Activated T-cell treated with anti-CD3 and anti-CD28 coated beads for 1 hour (primary cell): ENCODE measurements at regions not wholly inside any gene's neighbourhood (a gene's known extent, or its start where the extent isn't known, plus 50 kb on each side); places are given as distances from the start of the nearest gene placed in this dataset.

Experiments used
- DNase-seq: peaks from one replicate; pipeline ENCODE4 v3.0.0-alpha.2; 2020; ENCODE audit warnings: low read depth

GRCh38 chr6:167643223-167643622 lies 183.5 kb upstream of the AFDN start:
- no peak for DNase-seq

DNA sequence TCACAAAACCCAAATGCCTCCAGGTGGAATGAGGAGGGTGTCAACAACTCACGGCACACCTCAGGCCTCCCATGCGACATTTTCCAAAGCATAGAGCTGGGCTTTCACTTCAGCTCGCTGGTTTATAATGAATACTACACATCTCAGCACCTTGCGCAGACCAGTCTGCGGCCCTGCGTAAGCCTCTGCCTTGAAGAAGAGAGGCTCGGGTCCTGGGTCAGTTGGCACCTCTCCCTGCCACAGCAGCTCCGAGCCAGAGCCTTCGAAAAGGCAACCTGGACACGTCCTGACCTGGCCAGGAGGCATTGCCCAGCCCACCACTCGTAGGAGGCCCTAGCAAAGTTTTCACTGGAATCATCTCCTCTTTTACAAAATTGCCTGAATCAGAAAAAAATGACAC lies 183.0 kb upstream of the AFDN start:
- no peak for DNase-seq

DNA sequence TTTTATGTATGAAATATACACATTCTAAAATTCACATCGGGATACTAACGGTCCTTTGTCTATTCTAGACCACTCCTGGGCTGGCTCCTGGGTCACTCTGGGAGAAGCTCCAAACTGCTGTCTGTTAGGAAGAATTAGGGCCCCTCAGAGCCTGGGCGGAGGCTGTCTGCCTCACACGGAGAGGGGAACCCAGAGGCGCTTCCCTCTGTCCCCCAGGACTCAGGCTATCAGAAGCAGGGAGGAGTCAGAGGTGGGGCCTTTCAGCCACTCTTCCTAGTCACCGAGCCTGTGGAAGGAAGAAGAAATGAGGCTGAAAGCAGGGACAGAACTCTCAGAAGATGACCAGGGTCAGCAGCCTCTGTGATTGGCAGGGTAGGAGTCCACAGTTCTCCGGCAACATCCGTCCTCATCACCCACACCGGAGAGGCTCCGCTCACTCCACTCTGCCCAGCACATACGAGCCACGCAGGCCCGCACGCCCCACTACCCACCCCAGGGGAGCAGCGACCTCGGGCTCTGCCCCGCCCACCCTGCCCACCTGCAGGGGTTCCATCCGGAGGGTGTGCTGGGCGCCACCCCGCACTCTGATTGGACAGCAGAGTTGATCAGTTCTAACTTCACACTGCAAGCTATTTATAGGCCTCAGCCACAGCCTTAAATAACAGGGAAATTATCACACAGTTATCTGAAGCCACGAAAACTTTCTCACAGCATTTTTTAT lies 182.1 kb upstream of the AFDN start:
- no peak for DNase-seq

DNA sequence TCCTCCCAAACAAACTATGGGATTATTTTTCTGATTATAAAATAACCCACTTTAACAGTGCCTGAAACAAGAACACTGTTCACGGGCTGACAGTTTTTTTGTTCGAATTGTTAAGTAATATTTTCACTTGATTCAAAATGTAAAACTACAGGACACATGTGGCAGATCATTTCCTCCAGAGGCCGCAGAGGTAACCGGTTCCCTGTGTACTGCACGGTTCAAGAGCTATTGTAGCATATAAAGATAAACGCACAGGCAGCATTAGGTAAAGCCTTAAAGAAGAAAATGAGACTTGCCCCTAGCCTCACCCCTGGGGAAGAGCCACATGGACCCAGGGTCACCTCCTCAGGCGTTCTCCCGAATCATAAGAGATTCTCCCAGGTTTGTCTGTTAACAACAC lies 181.3 kb upstream of the AFDN start:
- DNase-seq, result no peak

DNA sequence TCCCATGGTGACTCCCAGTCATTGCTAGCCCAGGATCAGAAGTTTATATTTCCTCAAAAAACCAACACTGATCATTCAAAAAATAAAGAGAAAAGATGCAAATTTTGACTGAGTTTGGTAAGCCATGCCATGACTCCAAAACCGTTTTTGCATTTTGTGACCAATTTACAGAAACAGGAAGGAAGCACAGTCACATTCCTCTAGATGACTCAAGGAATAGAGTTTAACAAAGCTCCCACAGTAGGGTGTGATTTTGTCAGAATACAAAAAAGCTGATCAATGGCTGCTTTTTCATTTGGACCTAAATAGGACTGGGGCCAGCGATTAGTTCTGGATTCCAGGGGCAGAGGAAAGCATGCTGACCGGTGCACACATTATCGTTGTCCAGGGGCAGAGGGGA lies 179.4 kb upstream of the AFDN start:
- no peak for DNase-seq

DNA sequence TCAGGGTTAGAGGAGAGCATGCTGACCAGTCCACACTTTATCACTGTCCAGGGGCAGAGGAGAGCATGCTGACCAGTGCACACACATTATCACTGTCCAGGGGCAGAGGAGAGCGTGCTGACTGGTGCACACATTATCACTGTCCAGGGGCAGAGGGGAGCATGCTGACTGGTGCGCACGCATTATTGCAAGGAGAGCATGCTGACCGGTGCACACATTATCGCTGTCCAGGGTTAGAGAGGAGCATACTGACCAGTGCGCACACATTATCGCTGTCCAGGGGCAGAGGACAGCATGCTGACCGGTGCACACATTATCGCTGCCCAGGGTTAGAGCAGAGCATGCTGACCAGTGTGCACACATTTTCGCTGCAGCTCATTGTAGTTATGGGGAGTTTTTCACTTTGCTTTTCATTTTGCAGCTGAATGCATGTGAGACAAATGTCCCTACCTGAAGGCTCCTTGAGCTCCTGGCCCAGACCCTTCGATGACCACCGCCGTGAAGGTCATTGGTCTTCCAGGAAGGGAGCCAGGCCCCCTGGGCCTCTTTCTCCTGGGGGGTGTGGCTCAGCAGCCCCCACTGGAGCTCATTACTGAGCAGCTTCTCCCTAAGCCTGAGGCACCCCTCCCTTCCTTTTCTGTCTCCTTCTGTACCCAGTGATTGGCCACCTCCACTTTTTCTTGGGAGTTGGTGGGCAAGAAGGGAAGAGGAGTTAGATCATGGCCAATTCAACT lies 178.8 kb upstream of the AFDN start:
- no peak for DNase-seq

- no peak for DNase-seq
Measured at GRCh38 chr6:167648501-167649278, 178.0 kb upstream of the AFDN start.

DNA sequence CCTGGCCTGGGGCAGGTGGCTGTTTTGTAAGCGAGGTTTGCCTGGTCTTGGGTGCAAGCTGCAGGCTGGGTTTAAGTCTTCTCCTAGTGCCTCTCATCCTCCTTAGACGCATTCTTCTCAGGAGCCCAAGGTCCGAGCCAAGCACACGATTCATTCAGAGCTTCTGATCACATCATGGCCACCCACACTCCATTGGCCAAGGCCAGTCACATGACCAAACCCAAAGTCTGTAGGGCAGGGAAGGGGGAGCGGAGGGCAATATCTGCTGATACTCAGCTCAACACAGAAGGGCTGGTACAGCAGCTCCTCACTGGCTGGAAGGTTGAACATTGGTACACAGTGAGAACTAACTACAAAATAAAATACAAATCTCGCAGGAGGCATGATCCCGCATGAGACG lies 177.2 kb upstream of the AFDN start:
- DNase-seq, result no peak

DNA sequence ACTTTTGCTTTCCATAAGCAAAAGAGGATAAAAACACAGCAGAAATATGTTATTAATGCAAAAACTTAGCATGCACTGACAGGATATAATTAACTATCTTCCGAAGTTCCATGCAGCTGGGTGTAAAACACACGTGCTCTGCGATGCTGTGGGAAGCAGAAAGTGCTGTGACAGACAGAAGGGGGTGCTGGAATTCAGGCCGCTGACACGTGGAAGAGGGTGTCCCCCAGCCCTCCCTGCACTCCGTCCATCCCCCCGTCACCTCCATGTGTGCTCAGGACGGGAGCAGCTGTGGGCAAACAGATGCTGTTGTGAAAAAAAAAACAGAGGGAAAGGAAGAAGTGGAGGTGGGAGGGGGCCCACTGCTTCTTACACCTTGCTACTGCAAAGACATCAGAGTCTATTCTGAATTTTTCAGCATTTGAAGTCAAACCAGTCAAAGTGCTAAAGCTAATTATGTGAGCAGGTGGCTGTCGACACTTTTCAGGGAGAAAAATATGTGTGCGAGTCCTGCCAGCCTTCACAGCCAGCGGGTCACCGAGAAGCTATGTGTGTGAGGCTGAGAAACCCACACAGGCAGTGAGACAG lies 175.9 kb upstream of the AFDN start:
- no peak for DNase-seq

- DNase-seq, result no peak
Measured at GRCh38 chr6:167651318-167652041, 175.2 kb upstream of the AFDN start.

DNA sequence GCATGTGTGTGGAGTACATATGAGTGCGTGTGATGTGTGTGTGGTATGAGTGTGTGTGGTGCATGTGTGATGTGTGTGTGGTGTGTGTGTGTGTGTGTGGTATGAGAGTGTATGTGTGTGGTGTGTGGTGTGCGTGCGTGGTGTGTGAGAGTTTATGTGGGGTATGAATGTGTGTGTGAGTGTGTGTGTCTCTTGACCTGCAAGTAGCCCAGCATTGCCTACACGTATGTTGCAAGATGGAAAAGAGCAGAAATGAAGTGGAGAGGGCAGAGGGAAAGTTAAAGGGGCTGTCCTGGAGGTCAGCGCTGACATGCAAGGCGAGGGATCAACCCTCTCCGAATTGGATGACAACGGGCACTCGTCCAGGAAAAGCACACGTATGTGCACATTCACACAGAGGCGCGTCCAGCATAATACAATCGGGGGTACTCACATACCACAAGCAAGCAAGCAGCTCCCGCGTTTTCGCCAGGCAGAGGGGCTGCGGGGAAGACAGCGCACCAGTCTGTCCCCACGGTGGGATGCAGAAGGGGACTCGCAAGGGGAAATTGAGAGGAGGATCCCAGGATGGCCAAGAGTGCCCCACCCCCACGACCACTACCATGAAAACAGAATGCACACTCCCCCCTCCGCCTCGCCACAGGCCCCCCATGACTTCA lies 174.5 kb upstream of the AFDN start:
- DNase-seq, result no peak

GRCh38 chr6:167652701-167653095 lies 174.0 kb upstream of the AFDN start:
- DNase-seq, result no peak

DNA sequence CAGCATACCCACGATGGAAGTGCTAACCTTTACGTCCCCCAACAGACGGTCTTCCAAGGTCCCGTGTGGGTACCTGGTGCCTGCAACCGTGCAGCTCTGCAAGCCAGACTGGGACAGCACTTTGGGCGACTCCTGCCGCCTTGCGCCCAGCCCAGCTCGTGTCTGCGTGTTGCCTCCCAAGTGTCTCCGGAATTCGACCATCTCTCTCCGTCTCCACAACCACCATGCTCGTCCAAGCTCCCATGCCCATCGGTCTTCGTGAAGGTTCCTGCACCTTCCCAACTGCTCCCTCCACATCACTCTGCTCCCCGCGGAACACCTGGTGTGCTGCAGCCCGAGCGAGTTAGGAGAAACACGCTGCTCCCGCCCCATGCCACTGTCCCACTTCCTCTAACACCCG lies 173.2 kb upstream of the AFDN start:
- no peak for DNase-seq

DNA sequence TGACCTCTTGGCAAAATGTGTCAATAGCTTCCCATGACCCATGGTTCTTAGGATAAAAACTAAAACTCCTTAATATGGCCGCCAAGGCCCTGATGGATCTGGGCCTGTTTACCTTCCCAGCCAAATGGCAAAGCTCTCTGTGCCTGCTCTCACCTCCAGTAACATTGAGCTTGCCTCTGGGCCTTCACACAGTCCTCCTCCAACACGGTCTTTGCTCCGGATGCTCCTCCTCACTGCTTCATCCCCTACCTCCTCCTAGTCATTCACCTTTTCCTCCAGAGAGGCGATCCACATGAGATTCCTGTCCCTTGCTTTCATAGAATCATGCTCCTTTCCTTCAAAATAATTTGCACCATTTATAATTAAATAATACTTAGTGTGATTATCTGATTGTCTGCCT lies 172.3 kb upstream of the AFDN start:
- DNase-seq, result no peak

GRCh38 chr6:167655174-167655821 lies 171.4 kb upstream of the AFDN start:
- no peak for DNase-seq

DNA sequence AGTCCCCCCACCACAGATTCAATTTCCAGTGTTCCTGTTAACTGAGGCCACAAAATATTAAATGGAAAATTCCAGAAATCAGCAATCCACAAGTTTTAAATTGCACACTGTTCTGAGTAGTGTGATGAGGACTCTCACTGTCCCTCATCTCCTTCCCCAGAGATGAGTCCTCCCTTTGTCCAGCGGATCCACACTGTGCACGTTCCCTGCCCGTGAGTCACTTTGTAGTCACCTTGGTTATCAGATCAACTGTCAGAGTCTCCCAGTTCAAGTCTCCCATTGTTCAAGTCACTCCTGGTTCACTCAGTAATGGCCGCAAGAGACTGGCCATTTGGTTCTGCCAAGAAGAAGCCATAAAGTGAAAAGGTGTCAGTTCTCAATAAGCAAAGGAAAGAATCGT lies 168.6 kb upstream of the AFDN start:
- no peak for DNase-seq

DNA sequence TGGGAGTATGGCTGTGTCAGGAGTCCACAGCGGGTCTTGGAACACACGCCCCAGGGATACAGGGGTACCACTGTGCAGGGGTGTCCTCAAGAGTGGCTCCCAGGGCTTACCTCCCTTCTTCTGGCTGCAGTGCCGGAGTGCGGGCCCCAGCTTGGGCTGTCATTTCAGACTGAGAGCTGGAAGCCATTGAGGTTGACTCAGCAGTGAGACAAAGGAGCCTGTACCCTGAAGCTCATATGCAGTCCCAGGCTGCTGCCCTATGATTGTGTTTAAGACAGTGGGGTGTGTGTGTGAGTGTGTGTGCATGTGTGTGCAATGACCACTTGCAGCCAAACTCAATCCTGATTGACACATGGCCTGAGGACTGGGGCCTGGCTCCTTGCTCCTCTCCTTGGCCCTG lies 167.7 kb upstream of the AFDN start:
- DNase-seq, result no peak

- no peak for DNase-seq
Measured at GRCh38 chr6:167660424-167660823, 166.3 kb upstream of the AFDN start.

GRCh38 chr6:167660944-167661551 lies 165.7 kb upstream of the AFDN start:
- no peak for DNase-seq

- DNase-seq, result no peak
Measured at GRCh38 chr6:167661552-167662044, 165.1 kb upstream of the AFDN start.
